ENCODE measurements at regions not wholly inside any gene's neighbourhood (a gene's known extent, or its start where the extent isn't known, plus 50 kb on each side); places are given as distances from the start of the nearest gene placed in this dataset.

GRCh38 chr13:94880463-94880862 lies 168.1 kb upstream of the SOX21 start (continued):
- no peak for TF ChIP-seq HBP1 (CRISPR knock-in tag; IDR thresholded peaks at IDR 0.05)
- no peak for TF ChIP-seq SNIP1 (IDR thresholded peaks at IDR 0.05; ENCODE audit: low read depth)
- no peak for TF ChIP-seq ZNF311 (CRISPR knock-in tag; IDR thresholded peaks at IDR 0.05)

DNA sequence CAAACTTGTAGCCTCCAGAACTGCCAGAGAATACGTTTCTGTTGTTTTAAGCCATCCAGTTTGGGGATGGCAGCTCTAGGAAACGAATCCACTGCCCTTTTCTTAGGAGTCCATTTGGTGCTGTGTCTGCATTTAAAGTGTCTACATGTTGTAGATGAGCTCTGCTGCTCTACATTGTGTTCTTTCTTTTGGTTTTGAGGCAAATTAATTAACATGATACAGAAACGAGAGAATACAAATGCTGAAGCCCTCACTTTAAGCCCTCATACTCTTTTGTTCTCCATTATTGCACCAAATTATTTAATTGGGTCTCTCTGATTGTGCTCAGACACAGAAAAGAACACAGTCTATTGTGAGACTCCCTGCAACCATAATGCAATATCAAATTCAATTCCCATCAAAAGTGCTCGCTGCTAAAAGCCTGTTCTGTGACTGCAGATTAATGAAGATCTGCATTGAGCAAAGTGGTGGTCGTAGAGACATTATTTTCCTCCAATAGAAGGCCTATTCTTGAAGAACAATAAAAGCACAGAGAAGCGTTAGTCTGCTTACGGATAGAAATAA lies 166.3 kb upstream of the SOX21 start:
- BruUV-seq (replicated peaks), result no TSS peak
- Histone ChIP-seq H3K36me3 (ENCODE audit: control insufficient read depth, insufficient read depth, low read length) (no peaks in the 10 kb centered on the region), H3K9ac (ENCODE audit: insufficient read depth in 1 of 2, low read depth in 2 of 2, low read length in 2 of 2) (no peak overlapping the region), H3K9me1 (ENCODE audit: control insufficient read depth, insufficient read depth, low read length) (no peaks in the 10 kb centered on the region), H3K27me3 (ENCODE audit: control insufficient read depth in 2 of 2, insufficient read depth in 2 of 2, low read length in 2 of 2) (no peaks in the 10 kb centered on the region), H3K27ac (ENCODE audit: extremely low read depth, low read depth, low read length) (no peak overlapping the region), H3K4me2 (ENCODE audit: insufficient read depth, low read length) (no peak overlapping the region), H3K9me3 (replicated peaks; ENCODE audit: control insufficient read depth, insufficient read depth, low read depth, low read length) (no peaks in the 10 kb centered on the region), H2AFZ (ENCODE audit: low read depth, low read length) (no peak overlapping the region), H3K79me2 (ENCODE audit: control insufficient read depth, insufficient read depth, low read length) (no peaks in the 10 kb centered on the region), H4K20me1 (replicated peaks; ENCODE audit: control insufficient read depth, insufficient read depth, low read length) (no peaks in the 10 kb centered on the region), H3K4me1 (replicated peaks in 1 of 2; ENCODE audit: control insufficient read depth in 2 of 2, insufficient read depth in 2 of 2, low read length in 2 of 2) (no peaks in the 10 kb centered on the region), H3K4me3 (no peak overlapping the region)
- intact Hi-C loops (cut with micrococcal nuclease), result no loop called here
- FAIRE-seq (no peak), DNase-seq (ENCODE audit: extremely low read depth in 1 of 4, low spot score in 3 of 4) (no peak), ATAC-seq (no peak)
- WGBS (ENCODE audit: insufficient coverage, low coverage, missing lambda C conversion rate), result 0% methylated on average over 6 of the region's 7 CpGs
- CTCF ChIA-PET (ENCODE audit: low intra/inter-chr PET ratio), result no interaction called here
- POLR2A ChIA-PET, result no interaction called here
- in situ Hi-C loops (cut with MboI), result no loop called here
- TF ChIP-seq ZNF395 (CRISPR knock-in tag; IDR thresholded peaks at IDR 0.05) (no peak), ZNF398 (CRISPR knock-in tag; IDR thresholded peaks at IDR 0.05) (no peak), ZNF224 (CRISPR knock-in tag; IDR thresholded peaks at IDR 0.05) (no peak), KAT2B (IDR thresholded peaks at IDR 0.05; ENCODE audit: low read depth, low read length) (no peak), ZNF175 (CRISPR knock-in tag; IDR thresholded peaks at IDR 0.05; ENCODE audit: low read depth) (no peak), ZBED1 (IDR thresholded peaks at IDR 0.05) (no peak), ZBTB33 (CRISPR knock-in tag; IDR thresholded peaks at IDR 0.05) (no peak), IFI16 (CRISPR knock-in tag; IDR thresholded peaks at IDR 0.05) (no peak), EHMT2 (IDR thresholded peaks at IDR 0.05) (no peak), ZKSCAN8 (CRISPR knock-in tag; IDR thresholded peaks at IDR 0.05) (no peak), ZNF311 (CRISPR knock-in tag; IDR thresholded peaks at IDR 0.05) (no peak), SIN3A (IDR thresholded peaks at IDR 0.05; ENCODE audit: borderline replicate concordance in 2 of 2, control insufficient read depth in 1 of 2, low read depth in 2 of 2, low read length in 2 of 2) (no peak), ZNF830 (CRISPR knock-in tag; IDR thresholded peaks at IDR 0.05) (no peak), FOXA1 (IDR thresholded peaks at IDR 0.05; ENCODE audit: borderline replicate concordance) (no peak)

Data from K562 (cell line).